IMR-90 (cell line): ENCODE measurements at regions not wholly inside any gene's neighbourhood (a gene's known extent, or its start where the extent isn't known, plus 50 kb on each side); places are given as distances from the start of the nearest gene placed in this dataset.

Experiments
- ATAC-seq: fragments of 200-7000 bp; cut with Tn5 transposase; 2 replicates; pipeline ENCODE4 v1.9.1; 2020; ENCODE audit warnings: low read depth, mild to moderate bottlenecking, moderate library complexity
- BruUV-seq: library from RNA; stranded (reverse); fragments of 400-500 nt; replicated peaks from 2 replicates; lab custom pipeline; 2021; lab: Mats Ljungman, UMichigan
- CTCF ChIA-PET: fragments of 300-600 bp; formaldehyde crosslinking; extraction: SDS; loops from one replicate; lab custom pipeline; 2021; ENCODE audit warnings: antibody characterized with exemption; lab: Yijun Ruan, JAX
- POLR2A ChIA-PET: fragments of 300-600 bp; sonication (Branson Sonifier 250); formaldehyde crosslinking; loops from one replicate; lab custom pipeline; 2022; ENCODE audit warnings: antibody characterized with exemption; ENCODE audit not compliant: unreplicated experiment; lab: Charles Lee
- DNase-seq: peaks from one replicate; pipeline ENCODE4 v3.0.0; 2013
- H2AFZ ChIP-seq: replicated peaks from 2 replicates; pipeline ENCODE3; 2013; ENCODE audit warnings: low read length, mild to moderate bottlenecking; ENCODE audit not compliant: poor library complexity
- H2AK5ac ChIP-seq: 2 replicates; pipeline ENCODE4 v1.6.1; 2013; ENCODE audit warnings: low read depth, low read length, inconsistent platforms
- H2AK9ac ChIP-seq: replicated peaks from 2 replicates; pipeline ENCODE3; 2013; ENCODE audit warnings: mild to moderate bottlenecking, low read depth, low read length, moderate library complexity; ENCODE audit not compliant: poor library complexity
- H2BK120ac ChIP-seq: 2 replicates; pipeline ENCODE4 v1.6.1; 2013; ENCODE audit warnings: low read depth, low read length, inconsistent platforms
- H2BK15ac ChIP-seq: 3 replicates; pipeline ENCODE4 v1.6.1; 2013; ENCODE audit warnings: low read depth, low read length, inconsistent platforms
- H2BK20ac ChIP-seq: 2 replicates; pipeline ENCODE4 v1.6.1; 2013; ENCODE audit warnings: low read depth, mild to moderate bottlenecking, inconsistent platforms, low read length, moderate library complexity
- H2BK5ac ChIP-seq: 2 replicates; pipeline ENCODE4 v1.6.1; 2013; ENCODE audit warnings: mild to moderate bottlenecking, low read depth, low read length, inconsistent platforms; ENCODE audit not compliant: poor library complexity, severe bottlenecking
- H3K14ac ChIP-seq: replicated peaks from 2 replicates; pipeline ENCODE4 v1.6.1; 2013; ENCODE audit warnings: low read depth, low read length, inconsistent platforms
- H3K18ac ChIP-seq: 2 replicates; pipeline ENCODE4 v1.6.1; 2013; ENCODE audit warnings: low read depth, low read length, control low read depth
- H3K23ac ChIP-seq: 2 replicates; pipeline ENCODE4 v1.6.1; 2013; ENCODE audit warnings: low read depth, low read length, inconsistent platforms
- H3K27ac ChIP-seq: 2 replicates; pipeline ENCODE4 v1.5.1; 2013; ENCODE audit warnings: mild to moderate bottlenecking, control low read depth, low read length; ENCODE audit not compliant: insufficient read depth
- H3K27me3 ChIP-seq: 2 replicates; pipeline ENCODE4 v1.6.1; 2013; ENCODE audit warnings: low read length; ENCODE audit not compliant: control insufficient read depth, insufficient read depth
- H3K36me3 ChIP-seq: 2 replicates; pipeline ENCODE4 v1.6.1; 2013; ENCODE audit warnings: low read length, mixed read lengths; ENCODE audit not compliant: control insufficient read depth, insufficient read depth
- H3K4ac ChIP-seq: 2 replicates; pipeline ENCODE4 v1.6.1; 2013; ENCODE audit warnings: low read depth, low read length, inconsistent platforms
- H3K4me1 ChIP-seq: 2 replicates; pipeline ENCODE4 v1.6.1; 2013; ENCODE audit warnings: low read length, mixed read lengths; ENCODE audit not compliant: control insufficient read depth, insufficient read depth
- H3K4me2 ChIP-seq: 2 replicates; pipeline ENCODE4 v1.6.1; 2013; ENCODE audit warnings: low read depth, mild to moderate bottlenecking, control low read depth, low read length, moderate library complexity
- H3K4me3 ChIP-seq: 2 replicates; pipeline ENCODE4 v1.5.1; 2013; ENCODE audit warnings: low read depth, mild to moderate bottlenecking, control low read depth, low read length, moderate library complexity; ENCODE audit not compliant: insufficient read depth
- H3K56ac ChIP-seq: 2 replicates; pipeline ENCODE4 v1.6.1; 2013; ENCODE audit warnings: low read length, inconsistent platforms; ENCODE audit not compliant: insufficient read depth; ENCODE audit errors: extremely low read depth
- H3K79me1 ChIP-seq, 2 experiments: 2 replicates each; pipeline ENCODE4 v1.6.1; 2013; ENCODE audit warnings: low read length in 2 of 2, inconsistent platforms in 1 of 2, low read depth in 1 of 2
- H3K9ac ChIP-seq: 2 replicates; pipeline ENCODE4 v1.6.1; 2013; ENCODE audit warnings: low read depth, low read length, control low read depth
- H3K9me1 ChIP-seq: 2 replicates; pipeline ENCODE4 v1.6.1; 2013; ENCODE audit warnings: low read length, inconsistent platforms; ENCODE audit not compliant: insufficient read depth
- H3K9me3 ChIP-seq: 2 replicates; pipeline ENCODE4 v1.6.1; 2013; ENCODE audit warnings: low read length; ENCODE audit not compliant: control insufficient read depth, insufficient read depth
- H4K20me1 ChIP-seq: 2 replicates; pipeline ENCODE4 v1.6.1; 2013; ENCODE audit warnings: low read length, inconsistent platforms; ENCODE audit not compliant: insufficient read depth
- H4K5ac ChIP-seq: 2 replicates; pipeline ENCODE4 v1.6.1; 2013; ENCODE audit warnings: mild to moderate bottlenecking, low read depth, low read length, control low read depth
- H4K8ac ChIP-seq, 2 experiments: 2 replicates each; pipeline ENCODE4 v1.6.1; 2013; ENCODE audit warnings: low read depth in 2 of 2, low read length in 2 of 2, control low read depth in 1 of 2, inconsistent platforms in 1 of 2
- H4K91ac ChIP-seq: 2 replicates; pipeline ENCODE4 v1.6.1; 2013; ENCODE audit warnings: low read depth, low read length, inconsistent platforms; ENCODE audit not compliant: insufficient read depth
- BHLHE40 ChIP-seq: fragments of 150-350 bp; IDR thresholded peaks from 2 replicates; pipeline ENCODE4 v1.6.1; 2016; ENCODE audit warnings: mild to moderate bottlenecking, low read depth, low read length
- CEBPB ChIP-seq: IDR thresholded peaks from 2 replicates; pipeline ENCODE4 v1.6.1; 2012; ENCODE audit warnings: low read depth, low read length, improper control_type of control experiment
- CHD1 ChIP-seq: IDR thresholded peaks from 2 replicates; pipeline ENCODE4 v1.6.1; 2012; ENCODE audit warnings: low read depth, low read length, improper control_type of control experiment
- CTCF ChIP-seq: conservative IDR thresholded peaks from 2 replicates; pipeline ENCODE4 v1.5.1; 2012; ENCODE audit warnings: mild to moderate bottlenecking, low read depth, low read length, improper control_type of control experiment
- FOS ChIP-seq: fragments of 150-350 bp; IDR thresholded peaks from 2 replicates; pipeline ENCODE4 v1.6.1; 2016; ENCODE audit warnings: low read depth, low read length
- MAFK ChIP-seq: IDR thresholded peaks from 2 replicates; pipeline ENCODE4 v1.6.1; 2012; ENCODE audit warnings: low read depth, low read length, improper control_type of control experiment
- MAZ ChIP-seq: IDR thresholded peaks from 2 replicates; pipeline ENCODE4 v1.6.1; 2012; ENCODE audit warnings: low read depth, mild to moderate bottlenecking, low read length, improper control_type of control experiment, moderate library complexity, borderline replicate concordance
- MXI1 ChIP-seq: IDR thresholded peaks from 2 replicates; pipeline ENCODE4 v1.6.1; 2012; ENCODE audit warnings: low read depth, mild to moderate bottlenecking, low read length, moderate library complexity, borderline replicate concordance
- NFE2L2 ChIP-seq: fragments of 150-350 bp; IDR thresholded peaks from 2 replicates; pipeline ENCODE4 v1.6.1; 2016; ENCODE audit warnings: low read depth, mild to moderate bottlenecking, low read length
- POLR2A ChIP-seq: IDR thresholded peaks from 2 replicates; pipeline ENCODE4 v1.6.1; 2012; ENCODE audit warnings: mild to moderate bottlenecking, low read depth, low read length
- RAD21 ChIP-seq: IDR thresholded peaks from 2 replicates; pipeline ENCODE4 v1.6.1; 2012; ENCODE audit warnings: low read length, improper control_type of control experiment
- RCOR1 ChIP-seq: IDR thresholded peaks from 2 replicates; pipeline ENCODE4 v1.6.1; 2012; ENCODE audit warnings: mild to moderate bottlenecking, low read length, improper control_type of control experiment; ENCODE audit not compliant: insufficient replicate concordance
- RFX5 ChIP-seq: IDR thresholded peaks from 2 replicates; pipeline ENCODE4 v1.8.0; 2012; ENCODE audit warnings: low read depth, mild to moderate bottlenecking, low read length, moderate library complexity
- SMC3 ChIP-seq: fragments of 150-350 bp; IDR thresholded peaks from 2 replicates; pipeline ENCODE4 v1.6.1; 2016; ENCODE audit warnings: low read depth, mild to moderate bottlenecking, antibody characterized with exemption, low read length, moderate library complexity
- WGBS, 2 experiments: methylation state at CpG; one replicate each; pipeline versions ENCODE4 v1.1.5 to v1.1.7; 2013; ENCODE audit warnings: missing lambda C conversion rate in 2 of 2; ENCODE audit not compliant: insufficient read length in 1 of 2; ENCODE audit errors: extremely low coverage in 2 of 2; 5-methylcytosine and 5-hydroxymethylcytosine counted together
- dilution Hi-C: fragments of 300-500 bp; cut with HindIII; formaldehyde crosslinking; loops from one replicate; pipeline ENCODE4 v1.14.3; 2018; ENCODE audit warnings: low sequenced_read_pairs; ENCODE audit not compliant: unreplicated experiment
- in situ Hi-C: fragments of 300-500 bp; cut with MboI; formaldehyde crosslinking; loops from 3 replicates; pipeline ENCODE4 v1.14.3; 2019; ENCODE audit warnings: low sequenced_read_pairs, inconsistent platforms, mixed read lengths
- intact Hi-C: fragments of 100-400 bp; cut with micrococcal nuclease; formaldehyde crosslinking; loops from 2 replicates; pipeline ENCODE4 v1.10.0; 2022
- TF ChIP-seq, protein P1 (sequence below): fragments of 150-350 bp; IDR thresholded peaks from 2 replicates; pipeline ENCODE4 v1.6.1; 2017; ENCODE audit warnings: mild to moderate bottlenecking, antibody characterized with exemption, low read length, low read depth
- TF ChIP-seq, protein P2 (sequence below): fragments of 150-350 bp; IDR thresholded peaks from 2 replicates; pipeline ENCODE4 v1.6.1; 2016; ENCODE audit warnings: low read depth, mild to moderate bottlenecking, low read length, moderate library complexity, borderline replicate concordance

DNA sequence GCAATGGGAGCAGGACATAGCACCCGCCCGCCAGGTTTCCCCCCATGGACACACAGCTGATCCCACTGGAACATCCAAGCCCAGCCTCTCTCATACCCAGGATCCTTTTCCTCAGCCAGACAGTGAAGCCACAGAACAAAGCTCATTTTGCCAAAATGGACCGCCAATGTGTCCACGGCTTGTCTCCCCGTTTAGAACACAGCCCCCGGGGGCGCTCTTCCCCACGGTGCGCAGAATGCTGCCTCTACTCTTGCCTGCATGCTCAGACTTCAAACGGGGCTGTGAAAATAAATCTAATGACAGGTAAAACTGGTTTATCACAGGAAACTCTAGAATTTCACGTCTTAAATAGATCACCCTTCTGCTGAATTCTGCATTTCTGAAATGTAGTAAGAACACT is 548.5 kb upstream of the ID2 start:
- Histone ChIP-seq H2AFZ (no peak overlapping the region), H3K79me1 (no peaks in the 10 kb centered on the region), H2BK15ac (no peak overlapping the region), H2AK9ac (no peak overlapping the region), H4K8ac (no peak overlapping the region), H3K14ac (no peak overlapping the region), H3K36me3 (no peaks in the 10 kb centered on the region), H3K27me3 (no peaks in the 10 kb centered on the region), H3K4ac (no peak overlapping the region), H4K20me1 (no peaks in the 10 kb centered on the region), H3K9me3 (no peaks in the 10 kb centered on the region), H3K4me3 (no peak overlapping the region), H3K18ac (no peak overlapping the region), H2BK5ac (no peak overlapping the region), H4K91ac (no peak overlapping the region), H2BK20ac (no peak overlapping the region), H4K5ac (no peak overlapping the region), H3K4me2 (no peak overlapping the region), H3K23ac (no peak overlapping the region), H3K9ac (no peak overlapping the region), H3K27ac (no peak overlapping the region), H2BK120ac (no peak overlapping the region), H2AK5ac (no peak overlapping the region), H3K4me1 (no peaks in the 10 kb centered on the region), H3K56ac (no peak overlapping the region), H3K9me1 (no peaks in the 10 kb centered on the region)
- no CpG with 5 or more reads among the region's 11 CpGs for WGBS, 2 experiments
- ChIA-PET POLR2A (no interaction called here), CTCF (no interaction called here)
- intact Hi-C loops (no loop called here), dilution Hi-C loops (no loop called here), in situ Hi-C loops (no loop called here)
- no peak for ATAC-seq
- BruUV-seq: no TSS peak
- DNase-seq: no peak
- no peak for TF ChIP-seq MXI1
- TF ChIP-seq RCOR1: no peak
- TF ChIP-seq SMC3: no peak
- no peak for TF ChIP-seq NFE2L2
- TF ChIP-seq FOS: no peak
- TF ChIP-seq, protein P1, sequence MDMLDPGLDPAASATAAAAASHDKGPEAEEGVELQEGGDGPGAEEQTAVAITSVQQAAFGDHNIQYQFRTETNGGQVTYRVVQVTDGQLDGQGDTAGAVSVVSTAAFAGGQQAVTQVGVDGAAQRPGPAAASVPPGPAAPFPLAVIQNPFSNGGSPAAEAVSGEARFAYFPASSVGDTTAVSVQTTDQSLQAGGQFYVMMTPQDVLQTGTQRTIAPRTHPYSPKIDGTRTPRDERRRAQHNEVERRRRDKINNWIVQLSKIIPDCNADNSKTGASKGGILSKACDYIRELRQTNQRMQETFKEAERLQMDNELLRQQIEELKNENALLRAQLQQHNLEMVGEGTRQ: no peak
- no peak for TF ChIP-seq RAD21
- TF ChIP-seq CTCF: no peak
- no peak for TF ChIP-seq MAFK
- no peak for TF ChIP-seq BHLHE40
- TF ChIP-seq, protein P2, sequence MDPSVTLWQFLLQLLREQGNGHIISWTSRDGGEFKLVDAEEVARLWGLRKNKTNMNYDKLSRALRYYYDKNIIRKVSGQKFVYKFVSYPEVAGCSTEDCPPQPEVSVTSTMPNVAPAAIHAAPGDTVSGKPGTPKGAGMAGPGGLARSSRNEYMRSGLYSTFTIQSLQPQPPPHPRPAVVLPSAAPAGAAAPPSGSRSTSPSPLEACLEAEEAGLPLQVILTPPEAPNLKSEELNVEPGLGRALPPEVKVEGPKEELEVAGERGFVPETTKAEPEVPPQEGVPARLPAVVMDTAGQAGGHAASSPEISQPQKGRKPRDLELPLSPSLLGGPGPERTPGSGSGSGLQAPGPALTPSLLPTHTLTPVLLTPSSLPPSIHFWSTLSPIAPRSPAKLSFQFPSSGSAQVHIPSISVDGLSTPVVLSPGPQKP: no peak
- no peak for TF ChIP-seq CEBPB
- TF ChIP-seq MAZ: no peak
- TF ChIP-seq POLR2A: no peak
- no peak for TF ChIP-seq CHD1
- no peak for TF ChIP-seq RFX5
